Putamen (tissue), 1 donor: ENCODE measurements at regions not wholly inside any gene's neighbourhood (a gene's known extent, or its start where the extent isn't known, plus 50 kb on each side); places are given as distances from the start of the nearest gene placed in this dataset.
A peak's percentile ranks its signal among the peaks of the same experiment; 100 is the strongest.
"Not testable (repeated sequence)": the region's sequence is repeated elsewhere in the genome, so short reads cannot be mapped to it uniquely, and the experiment has no call there.

Source experiments
- DNase-seq: peaks from one replicate; pipeline ENCODE4 v3.0.0-alpha.2; 2016; ENCODE audit warnings: low spot score

GRCh38 chr6:30832864-30833263 is 51.5 kb upstream of the DDR1 start:
- DNase-seq: no peak

- no peak for DNase-seq
Observed at GRCh38 chr6:30830438-30830837, 53.9 kb upstream of the DDR1 start.

DNA sequence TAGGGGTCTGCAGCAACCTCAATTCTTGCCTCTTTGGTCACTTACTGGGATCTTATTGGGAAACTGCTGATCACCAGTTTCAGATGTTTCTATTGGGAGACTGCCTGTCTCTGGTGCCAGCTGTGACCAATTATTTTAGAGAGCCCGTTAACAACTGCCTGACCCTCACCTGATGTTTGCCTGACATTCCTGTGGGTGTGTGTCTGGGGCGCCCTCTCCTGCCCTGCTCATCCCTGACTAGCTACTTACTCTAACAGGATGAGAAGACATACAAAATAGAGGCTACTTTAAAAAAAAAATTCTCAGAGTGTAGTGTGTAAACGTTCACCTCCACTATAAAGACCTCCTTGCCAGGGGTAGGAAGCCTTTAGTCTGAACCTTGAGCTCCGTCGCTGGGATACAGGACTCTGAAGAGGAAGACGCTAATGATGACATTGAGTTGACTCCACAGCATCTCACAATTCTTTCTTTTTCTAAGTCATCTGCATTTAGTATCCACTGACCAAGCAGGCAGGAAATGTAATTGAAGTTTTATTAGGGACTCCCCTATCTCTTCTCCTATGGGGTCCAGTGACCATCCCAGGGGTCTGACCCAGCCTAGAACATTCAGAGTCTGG is 54.6 kb upstream of the DDR1 start:
- no peak for DNase-seq

DNA sequence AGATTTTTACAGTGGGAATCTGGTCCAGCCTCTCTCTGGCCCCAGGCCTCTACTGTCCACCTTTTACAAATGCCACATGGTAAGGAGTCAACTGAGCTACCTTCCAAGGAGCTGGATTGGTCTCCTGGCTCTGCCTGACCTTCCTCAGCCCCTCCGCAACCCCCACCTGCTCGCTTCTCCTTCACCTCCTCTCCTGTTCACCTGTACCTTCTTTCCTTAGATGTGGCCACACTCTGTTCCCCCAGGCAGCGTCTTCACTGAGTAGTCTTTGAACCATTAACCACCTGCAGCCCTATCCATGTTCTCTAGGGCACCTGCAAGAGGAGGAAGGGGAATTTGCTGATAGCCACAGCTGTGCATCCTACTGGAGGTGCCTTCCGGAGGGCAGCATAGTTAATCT is 55.3 kb upstream of the DDR1 start:
- DNase-seq: no peak

DNA sequence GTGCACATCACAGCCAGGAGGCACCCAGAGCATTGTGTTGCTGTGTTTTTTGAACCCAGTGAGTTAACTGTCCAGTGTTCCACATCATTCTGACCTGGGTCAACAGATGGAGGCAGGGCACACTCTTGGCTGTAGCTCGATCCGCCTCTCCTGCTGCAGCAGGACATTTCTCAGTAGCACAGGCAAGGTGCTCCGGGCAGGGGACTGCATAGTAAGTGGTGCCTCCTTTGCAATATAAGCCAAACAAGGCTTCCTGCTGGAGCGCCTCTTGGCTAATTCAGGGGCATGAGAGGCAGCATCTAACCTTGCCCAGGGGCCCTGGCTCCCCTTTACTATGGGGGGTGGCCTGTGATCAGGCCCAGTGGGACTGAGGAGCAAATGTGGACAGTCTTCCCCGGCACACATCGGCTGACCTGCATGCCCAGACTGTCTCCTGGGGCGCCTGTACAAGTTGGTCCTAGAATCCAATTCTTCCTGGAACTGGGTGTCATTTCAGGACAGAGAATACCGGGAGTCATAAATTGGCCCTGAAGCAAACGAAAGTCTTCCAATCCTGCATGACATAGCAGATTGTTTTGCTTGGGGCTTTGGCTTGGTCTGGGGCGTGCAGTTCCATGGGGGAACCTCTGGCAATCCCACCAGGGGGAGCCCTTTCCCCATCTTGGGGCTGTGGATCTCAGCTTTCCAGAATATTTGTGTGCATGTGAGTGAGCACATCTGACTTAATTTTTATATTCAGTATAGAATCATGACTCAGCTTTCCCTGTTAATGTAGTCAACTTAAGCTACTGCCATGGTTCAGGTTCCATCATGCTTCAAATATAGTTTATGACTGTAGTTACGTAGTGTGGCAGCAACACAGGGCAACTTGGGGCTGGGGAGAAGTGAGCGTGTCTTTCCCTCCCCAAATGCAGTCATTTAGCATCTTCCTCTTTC is 56.0 kb upstream of the DDR1 start:
- DNase-seq: peak; percentile 86

GRCh38 chr6:30826961-30827342 is 57.4 kb upstream of the DDR1 start:
- no peak for DNase-seq

DNA sequence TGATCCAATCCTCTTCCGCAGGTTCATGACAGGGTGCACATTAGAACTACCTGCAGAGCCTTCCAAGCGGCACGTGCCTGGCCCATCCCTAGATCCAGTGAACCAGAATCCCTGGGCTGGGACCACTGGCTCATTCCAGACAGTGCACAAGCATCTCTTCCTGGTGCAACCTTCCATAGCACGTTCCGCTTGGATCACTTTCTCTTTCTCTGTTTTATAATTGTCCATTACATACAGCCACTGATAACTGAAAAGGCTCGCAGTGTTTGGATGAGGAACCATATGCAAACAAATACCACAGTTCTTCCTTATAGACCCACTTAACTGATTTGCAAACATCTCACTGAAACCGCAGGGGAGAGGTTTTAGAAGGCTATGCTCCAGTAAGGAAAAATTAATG is 59.6 kb upstream of the DDR1 start:
- no peak for DNase-seq

DNA sequence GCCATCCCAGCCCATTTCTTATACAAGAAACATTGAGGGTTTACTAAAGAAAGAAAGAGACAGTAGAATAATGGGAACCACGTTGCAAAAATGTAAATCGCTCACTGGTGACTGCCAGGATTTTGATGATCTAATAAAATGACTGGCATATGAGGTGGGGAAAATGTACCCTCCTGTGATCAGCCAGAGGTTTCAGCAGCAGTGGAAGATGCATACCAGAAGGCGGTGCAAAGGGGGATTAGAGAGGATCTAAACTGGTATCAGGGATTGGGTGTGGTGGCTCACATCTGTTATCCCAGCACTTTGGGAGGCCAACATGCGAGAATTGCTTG is 60.8 kb upstream of the DDR1 start:
- DNase-seq: no peak

GRCh38 chr6:30821862-30822784 is 62.2 kb upstream of the DDR1 start:
- DNase-seq: no peak

- DNase-seq: no peak
Observed at GRCh38 chr6:30820193-30820592, 64.1 kb upstream of the DDR1 start.

GRCh38 chr6:30819297-30819917 is 64.9 kb upstream of the DDR1 start:
- no peak for DNase-seq

DNA sequence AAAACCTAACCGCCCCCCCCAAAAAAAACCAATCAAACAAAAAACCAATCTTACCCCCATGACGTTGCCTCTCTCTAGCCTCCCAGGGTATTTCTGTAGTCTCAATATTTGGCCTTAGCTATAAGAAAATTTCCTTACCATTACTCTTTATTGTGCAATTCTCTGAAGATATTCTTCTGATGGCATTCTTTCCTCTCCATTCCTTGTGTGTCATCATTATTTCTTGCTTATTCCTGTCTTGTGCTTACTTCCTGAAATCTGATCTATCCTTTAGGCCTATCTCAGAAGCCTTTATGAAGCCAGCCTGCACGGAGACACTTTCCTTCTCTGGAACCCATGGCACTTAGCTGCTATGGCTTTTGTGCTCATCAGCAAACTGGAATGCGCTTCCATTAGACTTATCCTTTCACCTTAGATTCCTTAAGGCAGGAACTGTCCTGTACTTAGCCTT is 65.9 kb upstream of the DDR1 start:
- no peak for DNase-seq

- DNase-seq: no peak
Observed at GRCh38 chr6:30816791-30817739, 67.3 kb upstream of the DDR1 start.

DNA sequence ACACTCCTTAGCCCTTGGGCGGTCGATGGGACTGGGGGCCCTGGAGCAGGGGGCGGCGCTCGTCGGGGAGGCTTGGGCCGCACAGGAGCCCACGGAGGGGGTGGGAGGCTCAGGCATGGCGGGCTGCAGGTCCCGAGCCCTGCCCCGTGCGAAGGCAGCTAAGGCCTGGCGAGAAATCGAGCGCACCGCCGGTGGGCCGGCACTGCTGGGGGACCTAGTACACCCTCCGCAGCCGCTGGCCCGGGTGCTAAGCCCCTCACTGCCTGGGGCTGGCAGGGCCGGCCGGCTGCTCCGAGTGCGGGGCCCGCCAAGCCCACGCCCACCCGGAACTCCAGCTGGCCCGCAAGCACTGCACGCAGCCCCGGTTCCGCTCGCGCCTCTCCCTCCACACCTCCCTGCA is 68.0 kb upstream of the DDR1 start:
- DNase-seq: not testable (repeated sequence)

GRCh38 chr6:30815041-30815742 is 69.1 kb upstream of the DDR1 start:
- not testable (repeated sequence) for DNase-seq

- no peak for DNase-seq
Observed at GRCh38 chr6:30814146-30815040, 69.9 kb upstream of the DDR1 start.

DNA sequence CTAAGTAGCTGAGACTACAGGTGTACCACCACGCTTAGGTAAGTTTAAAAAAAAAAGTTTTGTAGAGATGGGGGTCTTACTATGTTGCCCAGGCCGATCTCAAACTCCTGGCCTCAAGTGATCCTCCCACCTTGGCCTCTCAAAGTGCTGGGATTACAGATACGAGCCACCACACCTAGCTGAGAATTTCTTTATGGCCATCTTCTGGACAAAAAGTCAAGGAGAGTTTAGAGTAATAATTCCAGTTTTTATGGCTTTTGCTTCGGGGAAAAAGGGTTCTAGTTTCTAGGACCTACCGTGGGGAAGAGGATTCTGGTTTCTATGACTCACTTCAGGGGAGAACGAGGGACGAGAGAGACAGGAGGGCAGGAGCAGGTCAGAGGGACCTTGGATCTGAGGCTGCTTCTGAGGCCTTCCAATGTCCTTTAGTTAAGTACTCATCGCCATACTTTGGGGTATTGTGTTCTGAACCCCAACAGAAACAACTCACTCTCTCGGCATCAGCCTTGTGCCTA is 69.3 kb upstream of the IER3 start:
- DNase-seq: no peak

DNA sequence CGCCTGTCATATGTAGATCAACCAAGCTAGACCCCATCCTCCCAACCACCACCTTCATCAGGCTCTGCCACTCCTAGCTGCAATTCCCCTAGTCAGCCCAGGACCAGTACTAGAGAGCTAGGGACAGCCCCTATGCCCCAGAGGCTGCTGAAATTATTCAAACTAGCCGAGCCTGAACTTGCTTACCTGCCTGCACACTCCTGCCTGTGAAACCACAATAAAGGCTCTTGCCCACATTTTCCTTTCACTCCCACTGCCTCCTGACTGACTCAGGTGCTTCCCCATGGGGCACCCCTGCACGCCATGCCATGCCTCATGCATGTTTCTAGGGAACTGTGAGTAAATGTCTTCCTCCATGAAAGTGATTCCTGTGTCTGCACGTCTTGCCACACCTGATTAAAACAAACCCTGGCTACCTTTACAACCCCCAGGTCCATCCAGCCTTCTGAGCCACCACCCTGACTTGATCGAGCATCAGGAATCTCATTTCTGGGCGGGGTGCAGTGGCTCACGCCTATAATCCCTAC is 66.5 kb upstream of the IER3 start:
- DNase-seq: no peak

DNA sequence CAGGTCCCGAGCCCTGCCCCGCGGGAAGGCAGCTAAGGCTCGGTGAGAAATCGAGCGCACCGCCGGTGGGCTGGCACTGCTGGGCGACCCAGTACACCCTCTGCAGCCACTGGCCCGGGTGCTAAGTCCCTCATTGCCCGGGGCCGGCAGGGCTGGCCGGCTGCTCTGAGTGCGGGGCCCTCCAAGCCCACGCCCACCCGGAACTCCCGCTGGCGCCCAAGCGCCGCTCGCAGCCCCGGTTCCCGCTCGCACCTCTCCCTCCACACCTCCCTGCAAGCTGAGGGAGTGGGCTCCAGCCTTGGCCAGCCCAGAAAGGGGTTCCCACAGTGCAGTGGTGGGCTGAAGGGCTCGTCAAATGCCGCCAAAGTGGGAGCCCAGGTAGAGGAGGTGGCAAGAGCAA is 63.2 kb upstream of the IER3 start:
- not testable (repeated sequence) for DNase-seq
